Vagina (tissue), 2 donors: ENCODE measurements at regions not wholly inside any gene's neighbourhood (a gene's known extent, or its start where the extent isn't known, plus 50 kb on each side); places are given as distances from the start of the nearest gene placed in this dataset.

Experiments used
- CTCF ChIP-seq, 3 experiments: fragments of 450-650 bp in 2 of 3; fragments of 200-600 bp in 1 of 3; sonication (generic) in 1 of 3; IDR thresholded peaks; one replicate each; pipeline ENCODE4 v1.5.1; 2017 to 2019; ENCODE audit warnings: antibody characterized with exemption in 3 of 3, mild to moderate bottlenecking in 2 of 3, moderate library complexity in 2 of 3
- POLR2A ChIP-seq, 2 donors: fragments of 450-650 bp; IDR thresholded peaks; one replicate each; pipeline ENCODE4 v1.6.1; 2017; ENCODE audit warnings: antibody characterized with exemption in 2 of 2, mild to moderate bottlenecking in 2 of 2, moderate library complexity in 2 of 2

- TF ChIP-seq CTCF (IDR thresholded peaks at IDR 0.05) (no peak), POLR2A (IDR thresholded peaks at IDR 0.05) (no peak)
These were observed 305.4 kb upstream of the IRX2 start for GRCh38 chr5:3056866-3057265.
